Sigmoid colon (tissue), 4 donors: ENCODE measurements at regions not wholly inside any gene's neighbourhood (a gene's known extent, or its start where the extent isn't known, plus 50 kb on each side); places are given as distances from the start of the nearest gene placed in this dataset.

Source experiments
- EP300 ChIP-seq, 4 donors: sonication (generic); formaldehyde crosslinking; IDR thresholded peaks; one replicate each; pipeline ENCODE4 v1.6.1; 2017; ENCODE audit warnings: antibody characterized with exemption in 4 of 4
- POLR2A ChIP-seq, 2 donors: fragments of 450-650 bp; IDR thresholded peaks; one replicate each; pipeline ENCODE4 v1.6.1; 2016; ENCODE audit warnings: antibody characterized with exemption in 2 of 2, mild to moderate bottlenecking in 2 of 2, moderate library complexity in 2 of 2
- TF ChIP-seq, protein P1 (sequence below), 4 experiments: fragments of 450-650 bp in 3 of 4; fragments of 200-600 bp in 1 of 4; IDR thresholded peaks; one replicate each; pipeline ENCODE4 v1.5.1; 2016 to 2019; ENCODE audit warnings: antibody characterized with exemption in 4 of 4, mild to moderate bottlenecking in 3 of 4, moderate library complexity in 2 of 4

DNA sequence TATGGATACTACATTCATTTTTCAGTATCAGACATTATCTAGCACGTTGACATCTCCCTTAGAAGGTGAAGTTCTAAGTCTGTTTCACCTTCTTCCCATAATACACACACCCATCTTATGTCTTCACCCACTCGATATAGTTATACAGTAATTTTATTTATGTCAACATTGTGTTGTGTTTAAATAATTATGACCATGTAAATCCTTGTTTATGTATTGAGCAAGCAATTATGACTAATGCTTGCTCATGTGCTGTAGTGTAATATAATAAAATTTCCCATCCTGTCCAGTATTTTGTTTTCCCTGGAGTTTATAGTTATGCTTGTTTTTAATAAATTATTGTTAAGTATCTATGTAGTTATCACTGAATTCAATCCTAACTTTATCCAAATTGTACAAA lies 163.2 kb downstream of the MTX2 start:
- TF ChIP-seq, protein P1, sequence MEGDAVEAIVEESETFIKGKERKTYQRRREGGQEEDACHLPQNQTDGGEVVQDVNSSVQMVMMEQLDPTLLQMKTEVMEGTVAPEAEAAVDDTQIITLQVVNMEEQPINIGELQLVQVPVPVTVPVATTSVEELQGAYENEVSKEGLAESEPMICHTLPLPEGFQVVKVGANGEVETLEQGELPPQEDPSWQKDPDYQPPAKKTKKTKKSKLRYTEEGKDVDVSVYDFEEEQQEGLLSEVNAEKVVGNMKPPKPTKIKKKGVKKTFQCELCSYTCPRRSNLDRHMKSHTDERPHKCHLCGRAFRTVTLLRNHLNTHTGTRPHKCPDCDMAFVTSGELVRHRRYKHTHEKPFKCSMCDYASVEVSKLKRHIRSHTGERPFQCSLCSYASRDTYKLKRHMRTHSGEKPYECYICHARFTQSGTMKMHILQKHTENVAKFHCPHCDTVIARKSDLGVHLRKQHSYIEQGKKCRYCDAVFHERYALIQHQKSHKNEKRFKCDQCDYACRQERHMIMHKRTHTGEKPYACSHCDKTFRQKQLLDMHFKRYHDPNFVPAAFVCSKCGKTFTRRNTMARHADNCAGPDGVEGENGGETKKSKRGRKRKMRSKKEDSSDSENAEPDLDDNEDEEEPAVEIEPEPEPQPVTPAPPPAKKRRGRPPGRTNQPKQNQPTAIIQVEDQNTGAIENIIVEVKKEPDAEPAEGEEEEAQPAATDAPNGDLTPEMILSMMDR (IDR thresholded peaks at IDR 0.05), result no peak
- TF ChIP-seq POLR2A (IDR thresholded peaks at IDR 0.05), result no peak
- TF ChIP-seq EP300 (IDR thresholded peaks at IDR 0.05), result no peak
